Right lobe of liver (tissue), 6 donors: ENCODE measurements at regions not wholly inside any gene's neighbourhood (a gene's known extent, or its start where the extent isn't known, plus 50 kb on each side); places are given as distances from the start of the nearest gene placed in this dataset.

Experiments used
- ATAC-seq, 4 donors: fragments of 200-7000 bp; cut with Tn5 transposase; one replicate each; pipeline ENCODE4 v1.9.1; 2020; ENCODE audit warnings: mild to moderate bottlenecking in 4 of 4, moderate library complexity in 4 of 4
- DNase-seq, 3 donors: peaks; one replicate each; pipeline ENCODE4 v3.0.0-alpha.2; 2020
- H3K27ac ChIP-seq, 3 donors: fragments of 200-600 bp; one replicate each; pipeline ENCODE4 v1.8.0; 2022
- H3K27me3 ChIP-seq, 2 donors: fragments of 200-600 bp; one replicate each; pipeline ENCODE4 v1.8.0; 2022
- H3K36me3 ChIP-seq, 4 donors: fragments of 200-600 bp; sonication (generic) in 1 of 4; one replicate each; pipeline versions ENCODE4 v1.5.1 to v1.8.0; 2017 to 2022; ENCODE audit warnings: control low read depth in 1 of 4
- H3K4me1 ChIP-seq, 4 donors: fragments of 200-600 bp; sonication (generic) in 1 of 4; one replicate each; pipeline versions ENCODE4 v1.5.1 to v1.8.0; 2017 to 2022; ENCODE audit warnings: control low read depth in 1 of 4
- H3K4me3 ChIP-seq, 3 donors: fragments of 200-600 bp; one replicate each; pipeline ENCODE4 v1.8.0; 2022
- H3K9me3 ChIP-seq, 4 donors: fragments of 200-600 bp; sonication (generic) in 1 of 4; one replicate each; pipeline versions ENCODE4 v1.5.1 to v1.8.0; 2017 to 2022; ENCODE audit warnings: control low read depth in 1 of 4
- POLR2A ChIP-seq: fragments of 450-650 bp; IDR thresholded peaks from one replicate; pipeline ENCODE4 v1.6.1; 2017; ENCODE audit warnings: antibody characterized with exemption, mild to moderate bottlenecking
- WGBS: methylation state at CpG from one replicate; pipeline ENCODE4 v1.1.6; 2018; ENCODE audit warnings: low coverage, low lambda C conversion rate; ENCODE audit not compliant: insufficient coverage; ENCODE audit errors: missing lambda C conversion rate; 5-methylcytosine and 5-hydroxymethylcytosine counted together
- intact Hi-C, 2 donors: fragments of 100-400 bp; cut with DNase I; formaldehyde crosslinking; loops; one replicate each; pipeline versions ENCODE4 v1.11.2 to v1.14.1; 2022
- TF ChIP-seq, protein P1 (sequence below), 4 donors: fragments of 200-600 bp in 3 of 4; fragments of 450-650 bp in 1 of 4; IDR thresholded peaks; one replicate each; pipeline versions ENCODE4 v1.5.1 to v1.8.0; 2016 to 2022; ENCODE audit warnings: antibody characterized with exemption in 4 of 4, mild to moderate bottlenecking in 2 of 4
- donor health status: DM: no; HTN: yes; CAD: no.
- donor health status: DM: no; HTN: no; CAD: no.
- donor health status: DM: no; HTN: no; CAD: no.
- donor health status: DM: no; HTN: yes; CAD: no.
- donor health status: DM: no; HTN: yes; CAD: no.

DNA sequence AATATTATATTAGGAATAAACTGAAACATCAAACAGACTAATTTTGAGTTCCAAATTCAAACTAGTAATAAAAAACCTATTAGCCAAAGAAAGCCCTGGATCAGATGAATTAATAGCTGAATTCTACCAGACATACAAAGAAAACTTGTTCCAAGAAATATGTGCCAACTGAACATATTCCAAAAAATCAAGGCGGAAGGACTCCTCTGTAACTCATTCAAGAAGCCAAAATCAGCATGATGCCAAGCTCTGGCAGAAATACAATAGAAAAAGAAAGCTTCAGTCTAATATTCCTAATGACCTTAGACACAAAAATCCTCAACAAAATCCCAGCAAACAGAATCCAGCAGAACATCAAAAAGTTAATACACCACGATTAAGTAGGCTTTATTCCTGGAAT lies 619.1 kb upstream of the COX7C start:
- Histone ChIP-seq H3K9me3 (no peaks in the 10 kb centered on the region), H3K27ac (no peak overlapping the region), H3K4me3 (no peak overlapping the region), H3K27me3 (no peaks in the 10 kb centered on the region), H3K36me3 (no peaks in the 10 kb centered on the region), H3K4me1 (no peaks in the 10 kb centered on the region)
- WGBS = 23% methylated on average over 2 of the region's 2 CpGs
- ATAC-seq (no peak), DNase-seq (no peak)
- intact Hi-C loops = no loop called here
- TF ChIP-seq, protein P1, sequence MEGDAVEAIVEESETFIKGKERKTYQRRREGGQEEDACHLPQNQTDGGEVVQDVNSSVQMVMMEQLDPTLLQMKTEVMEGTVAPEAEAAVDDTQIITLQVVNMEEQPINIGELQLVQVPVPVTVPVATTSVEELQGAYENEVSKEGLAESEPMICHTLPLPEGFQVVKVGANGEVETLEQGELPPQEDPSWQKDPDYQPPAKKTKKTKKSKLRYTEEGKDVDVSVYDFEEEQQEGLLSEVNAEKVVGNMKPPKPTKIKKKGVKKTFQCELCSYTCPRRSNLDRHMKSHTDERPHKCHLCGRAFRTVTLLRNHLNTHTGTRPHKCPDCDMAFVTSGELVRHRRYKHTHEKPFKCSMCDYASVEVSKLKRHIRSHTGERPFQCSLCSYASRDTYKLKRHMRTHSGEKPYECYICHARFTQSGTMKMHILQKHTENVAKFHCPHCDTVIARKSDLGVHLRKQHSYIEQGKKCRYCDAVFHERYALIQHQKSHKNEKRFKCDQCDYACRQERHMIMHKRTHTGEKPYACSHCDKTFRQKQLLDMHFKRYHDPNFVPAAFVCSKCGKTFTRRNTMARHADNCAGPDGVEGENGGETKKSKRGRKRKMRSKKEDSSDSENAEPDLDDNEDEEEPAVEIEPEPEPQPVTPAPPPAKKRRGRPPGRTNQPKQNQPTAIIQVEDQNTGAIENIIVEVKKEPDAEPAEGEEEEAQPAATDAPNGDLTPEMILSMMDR (IDR thresholded peaks at IDR 0.05) = no peak
- no peak for TF ChIP-seq POLR2A

DNA sequence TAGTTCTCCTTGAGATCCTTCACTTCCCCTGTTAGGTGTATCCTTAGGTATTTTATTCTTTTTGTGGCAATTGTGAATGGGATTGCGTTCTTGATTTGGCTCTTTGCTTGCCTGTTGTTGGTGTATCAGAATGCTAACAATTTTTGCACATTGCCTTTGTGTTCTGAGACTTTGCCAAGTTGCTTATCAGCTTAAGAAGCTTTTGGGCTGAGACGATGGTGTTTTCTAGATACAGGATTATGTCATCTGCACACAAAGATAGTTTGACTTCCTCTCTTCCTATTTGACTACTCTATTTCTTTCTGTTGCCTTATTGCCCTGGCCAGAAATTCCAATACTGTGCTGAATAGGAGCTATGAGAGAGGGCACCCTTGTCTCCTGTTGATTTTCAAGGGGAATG lies 609.4 kb upstream of the COX7C start:
- no peak overlapping the region for H3K27ac ChIP-seq
- TF ChIP-seq POLR2A = no peak
- TF ChIP-seq, protein P1 (IDR thresholded peaks at IDR 0.05) = no peak
- H3K4me3 ChIP-seq = no peak overlapping the region
- H3K4me1 ChIP-seq = no peaks in the 10 kb centered on the region
- 53% methylated on average over 2 of the region's 2 CpGs for WGBS
- intact Hi-C loops = no loop called here
- H3K27me3 ChIP-seq = no peaks in the 10 kb centered on the region
- ATAC-seq (no peak), DNase-seq (no peak)
- no peaks in the 10 kb centered on the region for H3K36me3 ChIP-seq
- no peaks in the 10 kb centered on the region for H3K9me3 ChIP-seq

DNA sequence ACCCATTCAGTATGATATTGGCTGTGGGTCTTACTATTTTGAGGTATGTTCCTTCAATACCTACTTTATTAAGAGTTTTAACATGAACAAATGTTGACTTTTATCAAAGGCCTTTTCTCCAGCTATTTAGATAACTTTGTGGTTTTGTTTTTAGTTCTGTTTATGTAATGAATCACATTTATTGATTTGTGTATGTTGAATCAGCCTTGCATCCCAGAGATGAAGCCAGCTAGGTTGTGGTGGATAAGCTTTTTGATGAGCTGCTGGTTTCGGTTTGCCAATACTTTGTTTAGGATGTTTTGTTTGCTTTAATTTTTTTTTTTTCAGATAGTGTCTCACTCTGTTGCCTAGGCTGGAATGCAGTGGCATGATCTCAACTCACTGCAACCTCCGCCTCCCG lies 609.0 kb upstream of the COX7C start:
- DNase-seq (no peak), ATAC-seq (no peak)
- no peak for TF ChIP-seq POLR2A
- TF ChIP-seq, protein P1 (IDR thresholded peaks at IDR 0.05) = no peak
- Histone ChIP-seq H3K27me3 (no peaks in the 10 kb centered on the region), H3K4me3 (no peak overlapping the region), H3K9me3 (no peaks in the 10 kb centered on the region), H3K36me3 (no peaks in the 10 kb centered on the region), H3K27ac (no peak overlapping the region), H3K4me1 (no peaks in the 10 kb centered on the region)
- 69% methylated on average over 3 of the region's 3 CpGs for WGBS
- intact Hi-C loops = no loop called here

DNA sequence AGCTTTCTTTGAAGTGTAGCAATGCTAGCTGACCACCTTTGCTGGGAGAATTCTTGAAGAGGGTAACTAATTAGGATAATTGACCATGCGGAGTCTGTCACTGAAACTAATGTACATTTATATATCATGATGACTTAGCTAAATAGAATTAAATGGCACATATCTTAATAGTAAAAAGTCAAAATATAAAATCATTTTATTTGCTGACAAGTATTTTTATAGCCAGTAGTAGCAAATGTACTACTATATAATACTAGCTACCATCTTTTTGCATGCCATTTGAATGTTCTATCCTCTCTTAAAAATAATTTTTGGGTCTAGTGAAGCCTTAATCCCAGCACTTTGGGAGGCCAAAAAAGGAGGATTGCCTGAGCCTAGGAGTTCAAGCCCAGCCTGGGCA lies 605.8 kb upstream of the COX7C start:
- Histone ChIP-seq H3K4me3 (no peak overlapping the region), H3K36me3 (no peaks in the 10 kb centered on the region), H3K27ac (no peak overlapping the region), H3K4me1 (no peaks in the 10 kb centered on the region), H3K27me3 (no peaks in the 10 kb centered on the region), H3K9me3 (no peaks in the 10 kb centered on the region)
- ATAC-seq (no peak), DNase-seq (no peak)
- intact Hi-C loops = no loop called here
- 91% methylated on average over 1 of the region's 1 CpG for WGBS
- TF ChIP-seq, protein P1 (IDR thresholded peaks at IDR 0.05) = no peak
- TF ChIP-seq POLR2A = no peak

DNA sequence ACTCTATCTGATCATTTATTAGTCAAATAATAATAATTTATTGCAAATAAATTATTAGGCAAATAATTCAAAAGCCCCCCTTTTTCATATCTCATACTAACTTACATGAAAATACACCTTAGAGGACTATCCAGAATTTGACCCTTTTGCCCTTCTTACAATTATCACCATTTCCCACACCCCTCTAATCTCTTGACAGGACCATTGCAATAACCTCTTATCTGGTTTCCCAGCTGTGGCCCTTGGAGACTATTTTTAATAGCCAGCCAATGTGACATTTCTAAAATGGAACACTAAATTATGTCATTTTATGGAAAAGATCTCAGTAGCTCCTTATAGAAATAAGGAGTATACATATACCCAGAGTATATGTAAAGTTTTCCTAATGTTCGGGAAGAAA lies 588.4 kb upstream of the COX7C start:
- no peaks in the 10 kb centered on the region for H3K9me3 ChIP-seq
- H3K27me3 ChIP-seq = no peaks in the 10 kb centered on the region
- H3K36me3 ChIP-seq = no peaks in the 10 kb centered on the region
- ATAC-seq (no peak), DNase-seq (no peak)
- no peak overlapping the region for H3K4me3 ChIP-seq
- WGBS = 79% methylated on average over 1 of the region's 1 CpG
- intact Hi-C loops = no loop called here
- H3K27ac ChIP-seq = no peak overlapping the region
- H3K4me1 ChIP-seq = no peaks in the 10 kb centered on the region
- TF ChIP-seq, protein P1 (IDR thresholded peaks at IDR 0.05) = no peak
- TF ChIP-seq POLR2A = no peak
